ENCODE measurements at regions not wholly inside any gene's neighbourhood (a gene's known extent, or its start where the extent isn't known, plus 50 kb on each side); places are given as distances from the start of the nearest gene placed in this dataset.

- no peaks in the 10 kb centered on the region for H3K27me3 Mint-ChIP-seq
- H3K27ac Mint-ChIP-seq: no peak overlapping the region
- TF ChIP-seq, protein P1, sequence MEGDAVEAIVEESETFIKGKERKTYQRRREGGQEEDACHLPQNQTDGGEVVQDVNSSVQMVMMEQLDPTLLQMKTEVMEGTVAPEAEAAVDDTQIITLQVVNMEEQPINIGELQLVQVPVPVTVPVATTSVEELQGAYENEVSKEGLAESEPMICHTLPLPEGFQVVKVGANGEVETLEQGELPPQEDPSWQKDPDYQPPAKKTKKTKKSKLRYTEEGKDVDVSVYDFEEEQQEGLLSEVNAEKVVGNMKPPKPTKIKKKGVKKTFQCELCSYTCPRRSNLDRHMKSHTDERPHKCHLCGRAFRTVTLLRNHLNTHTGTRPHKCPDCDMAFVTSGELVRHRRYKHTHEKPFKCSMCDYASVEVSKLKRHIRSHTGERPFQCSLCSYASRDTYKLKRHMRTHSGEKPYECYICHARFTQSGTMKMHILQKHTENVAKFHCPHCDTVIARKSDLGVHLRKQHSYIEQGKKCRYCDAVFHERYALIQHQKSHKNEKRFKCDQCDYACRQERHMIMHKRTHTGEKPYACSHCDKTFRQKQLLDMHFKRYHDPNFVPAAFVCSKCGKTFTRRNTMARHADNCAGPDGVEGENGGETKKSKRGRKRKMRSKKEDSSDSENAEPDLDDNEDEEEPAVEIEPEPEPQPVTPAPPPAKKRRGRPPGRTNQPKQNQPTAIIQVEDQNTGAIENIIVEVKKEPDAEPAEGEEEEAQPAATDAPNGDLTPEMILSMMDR (IDR thresholded peaks at IDR 0.05; ENCODE audit: unreplicated experiment): no peak
- no peaks in the 10 kb centered on the region for H3K4me1 Mint-ChIP-seq (ENCODE audit: low read depth)
- H3K9me3 Mint-ChIP-seq (ENCODE audit: low read depth): no peaks in the 10 kb centered on the region
- no peak overlapping the region for H3K4me3 Mint-ChIP-seq (ENCODE audit: low read depth)
- DNase-seq (ENCODE audit: low spot score, unreplicated experiment): no peak
- H3K36me3 Mint-ChIP-seq (ENCODE audit: insufficient read depth): no peaks in the 10 kb centered on the region
Measured at GRCh38 chr4:177770776-177771175, 328.5 kb upstream of the AGA start.

GRCh38 chr4:177771645-177772044, 329.4 kb upstream of the AGA start:
- DNase-seq (ENCODE audit: low spot score, unreplicated experiment): no peak
- TF ChIP-seq, protein P1 (IDR thresholded peaks at IDR 0.05; ENCODE audit: unreplicated experiment): no peak
- Mint-ChIP-seq H3K27me3 (no peaks in the 10 kb centered on the region), H3K4me1 (ENCODE audit: low read depth) (no peaks in the 10 kb centered on the region), H3K4me3 (ENCODE audit: low read depth) (no peak overlapping the region), H3K27ac (no peak overlapping the region), H3K9me3 (ENCODE audit: low read depth) (no peaks in the 10 kb centered on the region), H3K36me3 (ENCODE audit: insufficient read depth) (no peaks in the 10 kb centered on the region)

DNA sequence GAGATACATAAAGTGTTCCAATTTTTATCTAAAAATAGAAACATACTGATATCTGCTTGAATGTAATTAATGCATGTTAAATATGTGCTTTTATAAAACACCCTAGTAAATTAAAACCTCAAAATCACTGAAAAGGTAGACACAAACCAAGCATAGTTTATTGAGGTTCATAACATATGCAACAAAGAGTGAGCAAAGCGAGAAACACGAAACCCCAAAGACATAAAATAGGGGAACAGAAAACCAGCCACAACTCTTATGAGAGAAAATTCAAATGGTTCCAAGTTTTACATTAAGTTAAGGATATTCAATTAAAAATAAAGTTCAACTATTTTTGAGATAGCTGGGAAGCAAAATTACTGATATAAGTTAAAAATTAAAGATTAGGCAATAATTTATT, 336.4 kb upstream of the AGA start:
- H3K9me3 Mint-ChIP-seq (ENCODE audit: low read depth): peaks cover 4% of the 10 kb centered on the region
- H3K36me3 Mint-ChIP-seq (ENCODE audit: insufficient read depth): no peaks in the 10 kb centered on the region
- no peak overlapping the region for H3K4me3 Mint-ChIP-seq (ENCODE audit: low read depth)
- no peak overlapping the region for H3K27ac Mint-ChIP-seq
- no peaks in the 10 kb centered on the region for H3K27me3 Mint-ChIP-seq
- TF ChIP-seq, protein P1 (IDR thresholded peaks at IDR 0.05; ENCODE audit: unreplicated experiment): no peak
- no peaks in the 10 kb centered on the region for H3K4me1 Mint-ChIP-seq (ENCODE audit: low read depth)
- no peak for DNase-seq (ENCODE audit: low spot score, unreplicated experiment)

DNA sequence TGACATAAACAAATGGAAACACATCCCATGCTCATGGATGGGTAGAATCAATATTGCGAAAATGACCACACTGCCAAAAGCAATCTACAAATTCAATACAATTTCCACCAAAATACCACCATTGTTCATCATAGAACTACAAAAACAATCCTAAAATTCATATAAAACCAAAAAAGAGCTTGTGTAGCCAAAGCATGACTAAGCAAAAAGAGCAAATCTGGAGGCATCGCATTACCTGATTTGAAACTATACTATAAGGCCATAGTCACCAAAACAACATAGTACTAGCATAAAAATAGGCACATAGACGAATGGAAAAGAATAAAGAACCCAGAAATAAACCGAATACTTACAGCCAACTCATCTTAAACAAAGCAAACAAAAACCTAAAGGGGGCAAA, 342.8 kb upstream of the AGA start:
- no peak overlapping the region for H3K4me3 Mint-ChIP-seq (ENCODE audit: low read depth)

GRCh38 chr4:177789610-177790009, 347.4 kb upstream of the AGA start:
- Mint-ChIP-seq H3K27me3 (no peaks in the 10 kb centered on the region), H3K27ac (no peak overlapping the region), H3K4me3 (ENCODE audit: low read depth) (no peak overlapping the region), H3K9me3 (ENCODE audit: low read depth) (peaks cover 7% of the 10 kb centered on the region), H3K4me1 (ENCODE audit: low read depth) (peaks cover 7% of the 10 kb centered on the region), H3K36me3 (ENCODE audit: insufficient read depth) (no peaks in the 10 kb centered on the region)
- no peak for DNase-seq (ENCODE audit: low spot score, unreplicated experiment)
- TF ChIP-seq, protein P1 (IDR thresholded peaks at IDR 0.05; ENCODE audit: unreplicated experiment): no peak

More for the DNA sequence above, 342.8 kb upstream of the AGA start:
- no peaks in the 10 kb centered on the region for H3K36me3 Mint-ChIP-seq (ENCODE audit: insufficient read depth)
- TF ChIP-seq, protein P1 (IDR thresholded peaks at IDR 0.05; ENCODE audit: unreplicated experiment): no peak
- H3K4me1 Mint-ChIP-seq (ENCODE audit: low read depth): peaks cover 7% of the 10 kb centered on the region
- DNase-seq (ENCODE audit: low spot score, unreplicated experiment): no peak
- H3K9me3 Mint-ChIP-seq (ENCODE audit: low read depth): peaks cover 11% of the 10 kb centered on the region
- no peaks in the 10 kb centered on the region for H3K27me3 Mint-ChIP-seq
- no peak overlapping the region for H3K27ac Mint-ChIP-seq
